Lung (tissue), 11 donors: ENCODE measurements at regions not wholly inside any gene's neighbourhood (a gene's known extent, or its start where the extent isn't known, plus 50 kb on each side); places are given as distances from the start of the nearest gene placed in this dataset.

Experiments used
- ATAC-seq: fragments of 200-7000 bp; cut with Tn5 transposase; one replicate; pipeline ENCODE4 v1.9.1; 2020; ENCODE audit warnings: moderate number of reproducible peaks; ENCODE audit not compliant: insufficient read depth, low FRiP score
- DNase-seq, 3 donors: peaks; one replicate each; pipeline ENCODE4 v3.0.0-alpha.2; 2013 to 2017
- H3K27ac ChIP-seq, 2 donors: one replicate each; pipeline ENCODE4 v1.5.1; 2013; ENCODE audit warnings: mild to moderate bottlenecking in 2 of 2, moderate library complexity in 2 of 2, control low read depth in 1 of 2, inconsistent platforms in 1 of 2, low read depth in 1 of 2, low read length in 1 of 2
- H3K27me3 ChIP-seq, 3 donors: one replicate each; pipeline ENCODE4 v1.5.1; 2013; ENCODE audit warnings: low read length in 2 of 3; ENCODE audit not compliant: control insufficient read depth in 3 of 3, insufficient read depth in 3 of 3
- H3K36me3 ChIP-seq, 4 donors: one replicate each; pipeline ENCODE4 v1.5.1; 2013; ENCODE audit warnings: low read length in 4 of 4, mild to moderate bottlenecking in 1 of 4, moderate library complexity in 1 of 4; ENCODE audit not compliant: control insufficient read depth in 4 of 4, insufficient read depth in 4 of 4
- H3K4me1 ChIP-seq, 5 donors: one replicate each; pipeline ENCODE4 v1.5.1; 2013; ENCODE audit warnings: low read length in 5 of 5, mild to moderate bottlenecking in 2 of 5, moderate library complexity in 1 of 5; ENCODE audit not compliant: control insufficient read depth in 5 of 5, insufficient read depth in 5 of 5
- H3K4me3 ChIP-seq: one replicate; pipeline ENCODE4 v1.5.1; 2013; ENCODE audit warnings: mild to moderate bottlenecking, control low read depth, moderate library complexity
- H3K9ac ChIP-seq, 2 donors: one replicate each; pipeline ENCODE4 v1.5.1; 2013; ENCODE audit warnings: low read length in 2 of 2, control low read depth in 1 of 2; ENCODE audit not compliant: insufficient read depth in 1 of 2
- H3K9me3 ChIP-seq, 4 donors: one replicate each; pipeline ENCODE4 v1.5.1; 2013; ENCODE audit warnings: low read length in 3 of 4, mild to moderate bottlenecking in 1 of 4, moderate library complexity in 1 of 4; ENCODE audit not compliant: control insufficient read depth in 4 of 4, insufficient read depth in 3 of 4
- WGBS, 2 donors: extraction: QIAGEN DNeasy Blood & Tissue Kit; methylation state at CpG; one replicate each; pipeline ENCODE4 v1.1.7; 2013; 5-methylcytosine and 5-hydroxymethylcytosine counted together
- TF ChIP-seq, protein P1 (sequence below): IDR thresholded peaks from 2 replicates; pipeline ENCODE4 v1.5.1; 2012; ENCODE audit warnings: mild to moderate bottlenecking; ENCODE audit errors: control extremely low read depth, extremely low read depth
- donor health status: control.
- donor health status: control.
- donor health status: Bipolar disorder and iron deficiency.
- donor health status: healthy.
- donor health status: DM: yes; HTN: yes; CAD: no.

- H3K4me1 ChIP-seq: peaks cover 0 to 34% (median 0%) of the 10 kb centered on the region in 5 donors
- TF ChIP-seq, protein P1, sequence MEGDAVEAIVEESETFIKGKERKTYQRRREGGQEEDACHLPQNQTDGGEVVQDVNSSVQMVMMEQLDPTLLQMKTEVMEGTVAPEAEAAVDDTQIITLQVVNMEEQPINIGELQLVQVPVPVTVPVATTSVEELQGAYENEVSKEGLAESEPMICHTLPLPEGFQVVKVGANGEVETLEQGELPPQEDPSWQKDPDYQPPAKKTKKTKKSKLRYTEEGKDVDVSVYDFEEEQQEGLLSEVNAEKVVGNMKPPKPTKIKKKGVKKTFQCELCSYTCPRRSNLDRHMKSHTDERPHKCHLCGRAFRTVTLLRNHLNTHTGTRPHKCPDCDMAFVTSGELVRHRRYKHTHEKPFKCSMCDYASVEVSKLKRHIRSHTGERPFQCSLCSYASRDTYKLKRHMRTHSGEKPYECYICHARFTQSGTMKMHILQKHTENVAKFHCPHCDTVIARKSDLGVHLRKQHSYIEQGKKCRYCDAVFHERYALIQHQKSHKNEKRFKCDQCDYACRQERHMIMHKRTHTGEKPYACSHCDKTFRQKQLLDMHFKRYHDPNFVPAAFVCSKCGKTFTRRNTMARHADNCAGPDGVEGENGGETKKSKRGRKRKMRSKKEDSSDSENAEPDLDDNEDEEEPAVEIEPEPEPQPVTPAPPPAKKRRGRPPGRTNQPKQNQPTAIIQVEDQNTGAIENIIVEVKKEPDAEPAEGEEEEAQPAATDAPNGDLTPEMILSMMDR: no peak
- no peak for DNase-seq
- no peaks in the 10 kb centered on the region for H3K36me3 ChIP-seq
- H3K9me3 ChIP-seq: peaks cover 0 to 7% (median 3%) of the 10 kb centered on the region in 4 donors
- H3K4me3 ChIP-seq: no peak overlapping the region
- no peak for ATAC-seq
- H3K9ac ChIP-seq: no peak overlapping the region
- no peak overlapping the region for H3K27ac ChIP-seq
- H3K27me3 ChIP-seq: no peaks in the 10 kb centered on the region
- WGBS, 2 donors: 91 to 94% methylated on average over 2 of the region's 2 CpGs
Measured at GRCh38 chr2:188889187-188889586, 85.0 kb upstream of the COL3A1 start.

GRCh38 chr2:188890755-188891154 is 83.4 kb upstream of the COL3A1 start:
- Histone ChIP-seq H3K27ac (no peak overlapping the region), H3K9me3 (peaks cover 0 to 7% (median 3%) of the 10 kb centered on the region in 4 donors), H3K36me3 (no peaks in the 10 kb centered on the region), H3K4me1 (peaks cover 0 to 29% (median 0%) of the 10 kb centered on the region in 5 donors), H3K27me3 (no peaks in the 10 kb centered on the region), H3K4me3 (no peak overlapping the region), H3K9ac (no peak overlapping the region)
- ATAC-seq: no peak
- 77 to 87% methylated on average over 13 of the region's 13 CpGs for WGBS, 2 donors
- TF ChIP-seq, protein P1: no peak
- no peak for DNase-seq

- H3K27ac ChIP-seq: no peak overlapping the region
- 51 to 70% methylated on average over 1 of the region's 1 CpG for WGBS, 2 donors
- H3K9me3 ChIP-seq: peaks cover 0 to 7% (median 3%) of the 10 kb centered on the region in 4 donors
- TF ChIP-seq, protein P1: no peak
- no peak overlapping the region for H3K9ac ChIP-seq
- no peaks in the 10 kb centered on the region for H3K27me3 ChIP-seq
- no peaks in the 10 kb centered on the region for H3K36me3 ChIP-seq
- ATAC-seq (no peak), DNase-seq (peak; percentile 20 to 92 (median 84))
- H3K4me1 ChIP-seq: peaks cover 0 to 37% (median 0%) of the 10 kb centered on the region in 5 donors
- no peak overlapping the region for H3K4me3 ChIP-seq
Measured at GRCh38 chr2:188892636-188893035, 81.5 kb upstream of the COL3A1 start.

- Histone ChIP-seq H3K9ac (no peak overlapping the region), H3K4me1 (peaks cover 0 to 47% (median 0%) of the 10 kb centered on the region in 5 donors), H3K4me3 (no peak overlapping the region), H3K9me3 (peaks cover 0 to 4% (median 1%) of the 10 kb centered on the region in 4 donors), H3K36me3 (no peaks in the 10 kb centered on the region), H3K27me3 (no peaks in the 10 kb centered on the region), H3K27ac (no peak overlapping the region)
- no peak for ATAC-seq
- 17 to 50% methylated on average over 2 of the region's 2 CpGs for WGBS, 2 donors
- DNase-seq: no peak
- TF ChIP-seq, protein P1: no peak
Measured at GRCh38 chr2:188893972-188894371, 80.2 kb upstream of the COL3A1 start.
